ENCODE measurements at regions not wholly inside any gene's neighbourhood (a gene's known extent, or its start where the extent isn't known, plus 50 kb on each side); places are given as distances from the start of the nearest gene placed in this dataset.

- H3K27ac ChIP-seq (ENCODE audit: low read depth in 2 of 2, low read length in 2 of 2), result no peak overlapping the region
- H3K9ac ChIP-seq (ENCODE audit: low read length in 3 of 3), result no peak overlapping the region
- no peaks in the 10 kb centered on the region for H3K36me3 ChIP-seq (ENCODE audit: control insufficient read depth in 2 of 3, insufficient read depth in 3 of 3, low read length in 3 of 3)
- no peaks in the 10 kb centered on the region for H3K9me3 ChIP-seq (ENCODE audit: control insufficient read depth in 2 of 3, insufficient read depth in 1 of 3, low read length in 3 of 3)
- intact Hi-C loops (cut with DNase I), result no loop called here
- no peak for FAIRE-seq
- H3K27me3 ChIP-seq (ENCODE audit: control insufficient read depth, insufficient read depth, low read length), result no peaks in the 10 kb centered on the region
- peak in 3 of 5 donors; percentile 65 to 84 (median 82) for DNase-seq
- TF ChIP-seq CTCF (IDR thresholded peaks at IDR 0.05; ENCODE audit: borderline replicate concordance, extremely low read depth, insufficient read depth), result no peak
- H3K4me3 ChIP-seq (ENCODE audit: low read length in 3 of 3), result no peak overlapping the region
- H3K4me1 ChIP-seq (ENCODE audit: control insufficient read depth in 2 of 3, insufficient read depth in 2 of 3, low read depth in 1 of 3, low read length in 3 of 3), result peaks cover 0 to 2% (median 2%) of the 10 kb centered on the region in 3 donors
These were observed 484.1 kb upstream of the USP24 start for GRCh38 chr1:55699228-55699627.

GRCh38 chr1:55697997-55698535 is 482.9 kb upstream of the USP24 start:
- TF ChIP-seq CTCF (IDR thresholded peaks at IDR 0.05; ENCODE audit: borderline replicate concordance, extremely low read depth, insufficient read depth), result no peak
- Histone ChIP-seq H3K9me3 (ENCODE audit: control insufficient read depth in 2 of 3, insufficient read depth in 1 of 3, low read length in 3 of 3) (no peaks in the 10 kb centered on the region), H3K4me1 (ENCODE audit: control insufficient read depth in 2 of 3, insufficient read depth in 2 of 3, low read depth in 1 of 3, low read length in 3 of 3) (peaks cover 0 to 2% (median 0%) of the 10 kb centered on the region in 3 donors), H3K9ac (ENCODE audit: low read length in 3 of 3) (no peak overlapping the region), H3K36me3 (ENCODE audit: control insufficient read depth in 2 of 3, insufficient read depth in 3 of 3, low read length in 3 of 3) (no peaks in the 10 kb centered on the region), H3K27me3 (ENCODE audit: control insufficient read depth, insufficient read depth, low read length) (no peaks in the 10 kb centered on the region), H3K27ac (ENCODE audit: low read depth in 2 of 2, low read length in 2 of 2) (no peak overlapping the region), H3K4me3 (ENCODE audit: low read length in 3 of 3) (no peak overlapping the region)
- intact Hi-C loops (cut with DNase I), result no loop called here
- DNase-seq (no peak), FAIRE-seq (no peak)

GRCh38 chr1:55696891-55697290 is 481.7 kb upstream of the USP24 start:
- Histone ChIP-seq H3K27me3 (ENCODE audit: control insufficient read depth, insufficient read depth, low read length) (no peaks in the 10 kb centered on the region), H3K4me3 (ENCODE audit: low read length in 3 of 3) (no peak overlapping the region), H3K4me1 (ENCODE audit: control insufficient read depth in 2 of 3, insufficient read depth in 2 of 3, low read depth in 1 of 3, low read length in 3 of 3) (peaks cover 0 to 2% (median 0%) of the 10 kb centered on the region in 3 donors), H3K27ac (ENCODE audit: low read depth in 2 of 2, low read length in 2 of 2) (no peak overlapping the region), H3K36me3 (ENCODE audit: control insufficient read depth in 2 of 3, insufficient read depth in 3 of 3, low read length in 3 of 3) (no peaks in the 10 kb centered on the region), H3K9me3 (ENCODE audit: control insufficient read depth in 2 of 3, insufficient read depth in 1 of 3, low read length in 3 of 3) (no peaks in the 10 kb centered on the region), H3K9ac (ENCODE audit: low read length in 3 of 3) (no peak overlapping the region)
- DNase-seq, result no peak
- intact Hi-C loops (cut with DNase I), result no loop called here
- no peak for FAIRE-seq
- TF ChIP-seq CTCF (IDR thresholded peaks at IDR 0.05; ENCODE audit: borderline replicate concordance, extremely low read depth, insufficient read depth), result no peak

Measured in kidney (tissue), 13 donors.